HG03342 (cell line): ENCODE measurements at regions not wholly inside any gene's neighbourhood (a gene's known extent, or its start where the extent isn't known, plus 50 kb on each side); places are given as distances from the start of the nearest gene placed in this dataset.

Experiments used
- ATAC-seq: cut with Tn5 transposase; IDR thresholded peaks from one replicate; pipeline ENCODE4 v1.9.1; 2021; ENCODE audit warnings: mild to moderate bottlenecking, moderate library complexity; ENCODE audit not compliant: unreplicated experiment

DNA sequence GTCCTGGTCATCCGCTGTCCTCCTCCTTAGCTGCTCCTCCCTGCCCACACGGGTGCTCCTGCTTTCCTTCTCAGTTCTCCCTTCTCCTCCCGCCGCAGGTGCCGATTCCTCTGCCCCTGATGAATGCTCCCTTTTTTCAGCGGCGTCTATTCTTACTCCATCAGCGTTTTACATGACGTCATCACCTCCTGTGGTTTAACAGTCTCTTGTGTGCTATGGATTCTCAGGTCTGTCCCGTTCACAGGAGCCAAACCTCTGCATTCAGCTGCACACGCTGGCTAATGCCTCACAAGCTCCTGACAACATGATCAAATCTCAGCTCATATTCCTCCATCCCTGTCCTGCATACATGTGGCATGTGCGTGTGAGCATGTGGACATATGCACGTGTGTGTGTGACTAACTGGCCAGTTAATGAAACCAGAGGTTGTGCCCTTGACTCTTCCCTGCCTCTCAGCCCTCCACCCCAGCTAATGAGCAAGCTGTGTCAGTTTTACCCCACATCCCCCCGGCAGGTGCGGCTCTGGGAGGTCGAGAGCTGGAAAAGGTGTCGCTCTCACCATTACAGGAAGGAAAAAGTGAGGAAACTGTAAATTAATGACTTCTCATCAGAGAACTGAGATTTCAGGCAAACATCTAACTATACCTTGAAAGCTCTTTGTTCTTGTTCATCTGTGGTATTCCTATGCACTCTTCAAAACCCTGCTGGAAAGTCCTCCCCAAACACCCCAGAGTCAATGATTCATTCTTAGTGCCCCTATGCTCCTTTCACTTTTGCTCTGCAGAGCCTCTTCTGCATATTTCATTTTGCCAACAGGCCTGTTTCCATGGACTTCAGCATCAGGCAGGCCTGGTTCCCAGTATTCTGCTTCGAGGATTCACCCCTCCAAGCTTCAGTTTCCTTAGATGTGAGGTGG, 163.1 kb downstream of the TTLL2 start:
- ATAC-seq = no peak

DNA sequence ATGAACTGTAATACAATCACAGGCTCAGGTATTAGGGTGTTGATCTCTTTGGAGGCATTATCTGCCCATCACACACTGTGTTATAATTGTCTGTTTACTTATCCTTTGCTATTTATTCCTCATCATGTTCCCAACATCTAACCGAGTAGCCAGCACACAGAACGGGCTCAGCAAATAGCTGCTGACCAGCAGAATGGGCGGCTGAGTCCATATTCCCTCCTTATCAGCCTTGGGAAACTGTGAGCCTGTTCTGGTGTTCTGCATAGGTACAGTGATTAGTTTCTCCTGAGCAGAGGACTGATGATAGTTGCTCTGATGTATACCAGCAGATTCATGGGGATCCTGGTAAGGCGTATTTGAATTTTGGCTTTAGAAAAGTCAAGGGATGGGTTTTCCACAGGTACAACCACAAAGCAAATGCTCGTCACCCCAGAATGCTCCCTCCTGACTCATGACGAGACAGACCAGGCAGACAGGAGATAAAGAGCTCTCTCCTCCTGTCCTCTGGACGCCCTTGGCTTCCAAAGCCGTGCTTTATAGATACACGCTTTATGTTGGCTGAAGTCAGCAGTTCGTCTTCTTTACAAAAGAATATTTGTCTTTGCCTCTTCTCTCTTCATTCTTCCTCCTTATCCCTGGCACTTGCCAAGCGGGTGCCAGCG, 166.7 kb downstream of the TTLL2 start:
- ATAC-seq = no peak

DNA sequence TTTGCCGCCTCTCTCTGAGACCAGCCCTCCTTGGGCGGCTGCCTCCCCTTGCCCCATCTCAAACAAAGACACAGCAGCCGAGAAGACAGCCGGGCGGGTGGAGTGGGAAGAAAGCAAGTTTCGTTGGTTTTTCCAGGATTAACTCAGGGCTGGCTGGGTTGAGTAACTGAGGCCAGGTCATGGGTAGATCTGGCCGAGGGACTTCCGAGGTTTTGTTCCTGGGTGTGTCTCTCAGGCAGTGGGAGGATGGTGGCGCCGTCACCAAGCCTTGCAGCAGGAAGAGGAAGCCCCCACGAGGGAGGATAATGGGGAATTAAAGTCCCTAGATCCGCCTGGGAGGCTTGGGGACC, 167.2 kb downstream of the TTLL2 start:
- ATAC-seq = no peak

DNA sequence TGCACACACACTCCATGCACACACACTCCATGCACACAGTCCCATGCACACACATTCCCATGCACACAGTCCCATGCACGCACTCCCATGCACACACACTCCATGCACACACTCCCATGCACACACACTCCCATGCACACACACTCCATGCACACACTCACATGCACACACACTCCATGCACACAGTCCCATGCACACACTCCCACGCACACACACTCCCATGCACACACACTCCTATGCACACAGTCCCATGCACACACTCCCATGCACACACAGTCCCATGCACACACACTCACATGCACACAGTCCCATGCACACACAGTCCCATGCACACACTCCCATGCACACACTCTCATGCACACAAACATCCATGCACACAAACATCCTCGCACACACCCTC, 168.4 kb downstream of the TTLL2 start:
- no peak for ATAC-seq

DNA sequence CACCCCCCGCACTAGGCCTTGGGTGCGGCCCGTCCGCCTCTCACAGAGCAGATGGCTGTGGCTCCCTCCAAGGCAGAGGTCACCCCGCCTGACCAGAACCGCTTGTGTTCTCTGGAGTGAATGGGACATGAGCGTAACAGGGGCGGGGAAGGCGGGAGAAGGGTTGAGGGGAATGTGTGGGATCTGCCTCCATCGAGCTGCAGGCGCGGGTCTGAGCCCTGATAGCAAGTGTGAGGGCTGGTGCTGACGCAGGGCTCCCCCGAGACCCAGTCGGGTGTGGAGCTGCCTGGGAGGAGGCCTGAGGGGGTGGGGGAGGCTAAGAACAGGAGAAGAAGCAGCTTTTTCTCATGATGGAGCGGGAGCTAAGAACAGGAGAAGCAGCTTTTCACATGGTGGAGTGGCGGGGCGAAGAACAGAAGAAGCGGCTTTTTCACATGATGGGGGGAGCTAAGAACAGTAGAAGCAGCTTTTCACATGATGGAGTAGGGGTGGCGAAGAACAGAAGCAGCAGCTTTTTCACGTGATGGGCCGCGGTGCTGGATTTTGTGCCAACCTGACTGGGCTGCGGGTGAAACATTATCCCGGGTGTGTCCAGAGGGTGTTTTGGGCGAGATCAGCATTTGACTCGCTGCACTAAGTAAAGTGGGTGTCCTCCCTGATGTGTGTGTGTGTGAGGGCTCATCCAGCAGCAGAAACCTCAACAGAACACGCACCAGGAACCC, 169.3 kb downstream of the TTLL2 start:
- ATAC-seq = no peak

DNA sequence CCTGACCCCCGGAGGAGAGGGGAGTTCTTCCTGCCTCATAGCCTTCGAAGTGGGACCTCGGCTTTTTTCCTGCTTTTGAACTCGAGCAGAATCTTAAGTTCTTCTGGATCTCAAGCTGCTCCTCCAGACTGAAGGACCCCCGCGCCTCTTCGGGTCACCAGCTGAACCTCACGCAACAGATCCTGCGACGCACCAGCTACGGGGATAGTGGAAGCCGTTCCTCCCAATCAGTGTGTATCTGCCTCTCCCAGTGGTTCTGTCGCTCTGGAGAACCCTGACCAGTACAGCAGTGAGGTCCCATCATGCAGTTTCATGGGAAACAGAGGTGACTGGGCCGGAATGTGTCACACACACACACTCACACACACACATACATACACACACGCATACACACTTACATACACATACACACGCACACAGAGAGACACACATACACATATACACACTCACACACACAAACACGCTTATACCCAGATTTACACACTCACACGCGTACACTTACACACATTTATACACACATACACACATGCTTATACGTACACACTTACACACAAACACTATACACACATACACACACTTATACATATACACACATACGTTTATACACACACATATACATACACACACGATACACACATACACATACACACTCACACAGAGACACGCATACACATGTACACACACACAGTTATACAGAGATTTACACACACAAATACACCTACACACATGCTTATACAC, 170.0 kb downstream of the TTLL2 start:
- ATAC-seq = no peak

DNA sequence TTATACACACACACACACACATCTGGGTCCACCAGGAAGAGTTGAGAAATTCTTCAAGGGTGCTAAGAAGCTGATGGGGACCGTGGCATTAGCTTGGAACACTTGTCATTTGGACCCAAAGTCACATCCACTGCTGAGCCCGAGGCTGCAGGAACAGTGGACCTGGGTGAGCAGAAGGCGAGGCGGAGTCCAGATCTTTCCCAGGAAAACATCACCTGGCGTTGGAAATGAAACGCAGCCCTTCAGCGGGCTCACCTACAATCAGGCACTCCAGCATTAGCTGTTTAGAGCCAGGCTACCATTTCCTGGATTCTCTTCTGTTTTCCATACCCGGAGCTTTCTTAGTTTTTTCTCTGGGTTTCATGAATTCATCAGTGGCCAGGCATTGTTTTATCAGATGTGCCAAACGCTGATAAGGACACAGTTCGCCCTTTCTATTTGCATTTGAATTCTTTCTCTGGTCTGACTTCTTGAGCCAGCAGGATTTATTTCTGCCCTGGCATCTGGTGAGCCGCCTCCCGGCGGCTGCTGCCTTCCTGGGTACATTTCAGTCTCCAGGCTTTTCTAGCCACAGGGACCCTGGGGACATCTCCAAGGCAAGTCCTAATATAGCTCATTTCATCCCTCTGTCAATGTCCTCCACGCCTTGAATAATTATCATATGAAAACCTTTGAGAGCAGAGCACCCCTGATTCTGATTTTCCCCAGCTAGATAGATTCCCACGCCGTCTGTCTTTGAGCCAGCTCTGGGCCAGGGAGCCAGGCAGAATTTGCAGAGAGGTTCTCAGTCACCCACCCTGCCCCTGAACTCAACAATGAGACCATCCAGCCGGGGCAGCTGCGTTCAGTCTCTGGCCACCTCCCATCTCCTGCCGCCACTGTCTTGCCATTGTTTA, 170.9 kb downstream of the TTLL2 start:
- ATAC-seq = no peak

DNA sequence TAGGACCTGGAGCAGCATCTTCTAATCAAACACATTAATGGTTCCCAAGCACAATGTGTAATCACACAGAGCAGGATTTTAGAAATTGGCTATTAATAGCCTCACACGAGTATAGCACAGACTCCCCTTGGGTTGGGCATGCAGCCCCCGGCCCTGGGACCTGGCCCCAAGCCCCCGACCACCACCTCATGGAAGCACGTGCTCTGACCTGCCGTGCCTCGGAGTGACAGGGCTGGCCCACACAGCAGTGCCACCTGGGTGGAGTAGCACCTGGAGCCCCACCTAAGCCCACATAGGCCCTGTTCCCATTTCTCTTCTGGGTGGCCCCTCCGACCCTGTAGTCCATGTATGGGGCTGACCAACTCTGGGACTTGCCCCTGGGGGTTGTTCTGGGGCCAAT, 171.8 kb downstream of the TTLL2 start:
- no peak for ATAC-seq

DNA sequence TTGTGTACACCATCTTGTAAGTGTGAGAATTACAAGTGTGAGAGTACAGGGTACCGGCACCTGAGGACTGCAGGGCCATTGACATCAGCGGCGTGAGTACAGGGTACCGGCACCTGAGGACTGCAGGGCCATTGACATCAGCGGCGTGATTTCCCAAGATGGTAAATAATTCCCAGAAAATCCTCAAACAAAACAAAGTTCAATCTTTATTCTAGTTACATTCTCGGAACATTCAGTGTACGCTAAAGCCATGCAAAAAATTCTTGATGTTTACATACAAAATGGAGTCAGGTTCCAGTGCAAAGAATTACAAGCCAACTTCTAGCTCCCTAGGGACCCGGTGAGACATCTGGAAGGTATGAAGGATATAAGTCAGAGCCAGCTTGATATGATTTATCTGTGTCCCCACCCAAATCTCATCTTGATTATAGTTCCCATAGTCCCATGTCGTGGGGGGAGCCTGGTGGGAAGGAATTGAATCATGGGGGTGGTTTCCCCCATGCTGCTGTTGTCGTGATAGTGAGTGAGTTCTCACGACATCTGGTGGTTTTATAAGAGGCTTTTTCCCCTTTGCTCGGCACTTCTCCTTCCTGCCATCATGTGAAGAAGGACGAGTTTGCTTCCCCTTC, 172.7 kb downstream of the TTLL2 start:
- no peak for ATAC-seq

DNA sequence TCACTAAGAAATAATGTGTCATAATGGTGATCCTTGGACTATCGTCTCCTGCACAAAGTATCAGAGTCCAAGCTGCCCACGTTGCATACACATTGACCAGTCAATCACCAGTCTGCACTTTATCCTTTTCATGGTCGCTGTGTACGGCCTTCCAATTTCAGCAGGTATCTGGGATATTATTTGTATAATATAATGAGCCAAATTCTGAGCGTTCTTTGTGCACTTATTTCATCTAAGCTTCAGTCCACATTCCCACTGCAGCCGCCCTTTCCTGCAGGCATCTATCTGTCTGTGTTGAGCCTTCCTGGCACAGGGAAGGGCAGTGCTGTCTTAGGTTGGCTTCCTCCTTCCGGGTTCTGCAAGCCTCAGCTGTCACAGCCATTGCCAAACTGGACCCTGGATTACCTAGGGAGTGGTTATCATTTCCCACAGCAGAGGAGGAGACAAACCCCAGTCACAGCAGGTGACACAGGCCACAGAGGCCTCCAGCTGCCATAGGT, 174.3 kb downstream of the TTLL2 start:
- no peak for ATAC-seq

DNA sequence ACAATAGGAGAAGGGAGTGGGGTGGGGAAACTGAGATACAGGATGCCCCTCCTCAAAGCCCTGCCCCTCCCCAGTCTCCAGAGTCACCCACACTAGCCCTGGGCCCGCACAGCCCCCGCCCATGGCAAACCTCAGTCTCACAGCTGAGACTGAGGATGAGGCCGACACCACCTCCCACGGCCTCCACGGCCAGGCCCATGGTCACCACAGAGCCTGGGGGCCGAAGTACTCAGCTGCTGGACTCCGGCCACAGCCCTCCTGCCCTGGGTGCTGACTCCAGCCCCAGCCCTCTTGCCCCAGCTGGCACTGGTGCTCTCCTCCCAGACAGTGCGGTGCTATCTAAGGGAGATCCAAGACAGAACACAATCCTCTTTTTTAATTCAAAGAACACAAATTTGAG, 176.1 kb downstream of the TTLL2 start:
- no peak for ATAC-seq

DNA sequence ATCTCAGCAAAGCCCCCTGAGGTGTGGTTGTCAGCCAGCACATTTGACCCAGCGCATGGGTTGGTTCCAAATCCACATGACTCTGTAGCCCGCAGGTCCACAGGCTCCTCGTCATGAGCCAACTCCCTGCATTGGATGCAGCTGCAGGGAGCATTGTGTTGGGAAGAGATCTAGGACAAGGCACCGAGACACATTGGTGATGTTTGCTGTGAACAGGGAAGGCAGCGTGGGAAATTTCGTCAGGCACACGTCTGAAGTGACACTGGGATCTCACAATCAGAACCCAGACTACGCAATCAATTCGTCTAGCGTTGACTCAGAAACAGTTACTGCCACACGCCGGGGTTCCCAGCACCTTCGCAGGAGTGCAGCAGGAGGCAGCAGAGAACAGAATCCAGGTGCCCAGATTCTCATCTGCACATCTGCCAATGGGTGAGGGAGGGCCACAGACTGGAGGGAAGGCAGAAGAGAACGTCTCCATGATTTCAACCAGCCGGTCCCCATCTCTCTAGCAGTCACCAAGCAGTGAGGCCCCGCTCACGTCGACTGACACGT, 177.0 kb downstream of the TTLL2 start:
- no peak for ATAC-seq

DNA sequence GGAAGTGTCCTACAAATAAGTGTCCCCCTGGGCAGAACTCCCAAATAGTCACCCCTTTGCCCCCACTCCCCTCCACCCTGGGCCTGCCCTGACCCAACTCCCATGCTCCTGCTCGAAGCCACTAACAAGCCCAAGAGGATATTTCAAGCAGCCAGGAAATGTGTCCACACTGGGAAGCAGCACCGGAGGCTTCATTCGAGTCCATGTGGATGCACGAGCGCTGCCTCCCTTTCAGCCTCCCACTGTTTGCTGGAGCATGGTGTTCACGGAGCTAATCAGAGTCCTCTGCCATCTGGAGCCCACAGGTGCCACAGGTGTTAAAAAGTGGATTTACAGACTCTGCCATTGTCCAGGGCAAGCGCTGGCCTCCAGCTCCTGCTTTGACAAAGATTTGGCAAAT, 177.6 kb downstream of the TTLL2 start:
- no peak for ATAC-seq

DNA sequence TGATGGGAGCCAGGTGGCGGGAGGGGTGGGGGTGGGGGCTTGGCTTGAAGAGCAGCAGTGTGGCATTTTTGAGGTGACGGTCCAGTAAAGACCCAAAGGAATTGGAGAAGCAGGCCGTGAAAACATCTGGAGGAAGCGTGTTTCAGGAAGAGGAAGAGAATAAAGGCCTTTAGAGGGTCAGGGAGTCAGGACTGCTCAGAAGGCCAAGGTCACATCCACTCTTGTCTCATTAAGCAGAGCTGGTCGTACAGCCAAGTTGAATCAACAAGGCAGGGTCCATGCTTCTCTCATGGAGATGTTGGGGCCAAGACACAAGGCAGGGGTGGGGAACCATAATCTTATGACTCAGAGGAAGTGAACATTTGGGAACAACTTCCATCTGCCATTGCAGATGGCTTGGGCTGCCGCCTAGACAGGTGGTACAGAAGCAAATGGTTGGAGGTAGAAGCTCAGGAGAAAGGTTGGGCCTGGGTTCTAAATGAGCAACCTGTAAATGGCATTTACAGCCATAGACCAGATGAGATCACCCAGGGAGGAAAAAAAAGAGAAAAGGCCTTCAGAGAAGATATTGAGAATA, 179.6 kb downstream of the TTLL2 start:
- ATAC-seq = no peak

DNA sequence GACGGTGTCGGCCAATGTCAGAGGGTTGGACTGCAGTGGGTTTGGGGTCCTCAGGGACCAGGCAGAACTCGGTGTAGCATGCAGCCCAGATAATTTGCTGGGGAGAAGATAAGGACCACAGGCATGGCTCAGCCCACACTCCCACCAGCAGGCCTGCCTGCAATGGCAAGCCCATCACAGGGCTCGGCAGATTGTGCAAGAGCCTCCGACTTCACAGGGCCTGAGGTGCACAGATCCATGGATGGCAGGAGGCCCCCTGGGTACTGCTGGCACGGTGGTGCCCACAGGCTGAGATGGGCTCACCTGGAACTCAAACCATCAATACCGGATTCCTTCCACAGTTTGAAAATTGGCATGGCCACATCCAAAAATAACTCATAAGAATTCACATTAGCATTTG, 180.3 kb downstream of the TTLL2 start:
- ATAC-seq = no peak

DNA sequence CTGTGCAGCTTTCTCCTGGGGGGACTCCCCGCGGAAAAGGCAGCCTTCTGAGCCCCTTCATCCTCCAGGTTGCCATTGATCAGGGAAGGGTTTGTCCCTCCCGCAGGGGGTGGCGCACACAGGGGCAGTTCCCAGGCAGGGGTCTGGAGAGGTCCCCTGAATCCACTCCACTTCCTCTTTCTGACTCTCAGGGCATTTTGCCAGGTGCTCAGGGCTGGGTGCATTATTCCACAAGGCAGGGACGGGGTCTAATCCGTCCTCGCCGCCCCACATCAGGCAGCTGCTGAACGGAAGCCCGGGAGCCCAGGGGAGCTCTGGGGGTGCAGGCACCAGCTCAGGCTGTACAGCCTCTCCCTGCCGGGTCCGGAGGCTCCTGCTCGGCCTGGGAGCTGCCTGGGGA, 180.9 kb downstream of the TTLL2 start:
- no peak for ATAC-seq

DNA sequence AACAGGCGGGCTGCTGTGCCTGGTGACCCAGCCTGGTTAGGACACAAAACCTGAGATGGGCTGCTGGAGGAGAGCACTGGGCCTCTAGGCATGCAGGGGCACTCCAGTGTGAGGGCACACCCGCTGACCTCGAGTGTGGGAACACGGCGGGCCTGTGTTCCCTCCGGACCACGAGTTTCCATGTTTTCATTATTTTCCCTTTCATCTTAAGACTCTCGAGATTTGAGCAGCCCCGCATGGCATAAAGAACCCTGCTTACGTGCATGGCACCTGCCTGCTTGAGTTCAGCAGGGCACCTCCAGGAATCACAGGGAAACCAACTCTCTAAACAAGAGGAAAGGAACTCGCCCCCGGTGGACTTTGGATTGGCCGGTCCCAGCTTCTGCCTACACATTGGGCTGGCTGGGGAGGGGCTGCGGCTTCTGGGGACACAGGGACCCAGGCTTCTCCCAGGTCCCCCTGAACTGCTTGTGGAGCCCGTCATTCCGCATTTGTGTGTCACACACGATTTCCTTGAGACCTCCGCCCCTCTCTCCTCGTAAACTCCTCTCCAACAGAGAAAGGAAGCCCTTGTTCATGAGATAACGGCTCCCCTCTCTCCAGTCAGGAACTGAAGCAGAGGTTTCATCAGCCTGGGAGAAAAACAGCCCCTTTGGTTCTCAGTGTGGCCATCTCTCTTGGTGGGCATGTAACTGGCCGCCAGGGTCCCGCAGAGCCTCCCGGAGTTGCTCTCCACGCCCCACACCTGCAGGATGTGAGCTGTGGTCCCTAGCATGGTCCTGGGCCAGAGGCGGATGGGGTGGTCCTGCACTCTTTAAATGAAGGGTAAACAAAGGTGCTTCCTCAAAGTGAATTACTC, 181.8 kb downstream of the TTLL2 start:
- ATAC-seq = no peak

DNA sequence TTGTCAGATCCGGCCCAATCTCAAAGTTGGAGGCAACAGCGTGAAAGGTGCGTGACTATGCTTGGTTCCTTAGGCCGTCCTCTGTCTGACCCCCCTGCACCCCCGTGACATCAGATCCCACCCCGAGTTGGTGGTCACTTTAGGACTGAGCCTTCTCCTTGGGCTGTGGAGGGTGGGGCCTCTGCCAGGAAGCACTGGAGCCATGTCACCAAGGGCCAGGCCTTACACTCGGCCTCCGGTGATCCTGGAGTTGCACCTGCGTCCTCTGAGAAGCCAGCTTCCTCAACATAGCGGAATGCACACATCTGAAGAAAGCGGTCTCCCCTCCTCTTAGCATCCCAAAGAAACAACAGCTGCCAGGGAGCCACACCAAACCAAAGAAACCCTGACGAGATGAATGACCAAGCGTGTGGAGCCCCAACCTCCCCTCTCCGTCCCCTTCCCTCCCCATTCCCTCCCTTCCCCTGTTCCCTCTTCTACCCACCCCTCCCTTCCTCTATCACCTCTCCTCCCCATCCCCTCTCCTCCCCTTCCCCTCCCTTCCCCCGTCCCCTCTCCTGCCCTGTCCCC, 182.6 kb downstream of the TTLL2 start:
- ATAC-seq = no peak
